B cell (primary cell): ENCODE measurements at regions not wholly inside any gene's neighbourhood (a gene's known extent, or its start where the extent isn't known, plus 50 kb on each side); places are given as distances from the start of the nearest gene placed in this dataset.

ENCODE experiments used
- ATAC-seq: fragments of 200-7000 bp; cut with Tn5 transposase; one replicate; pipeline ENCODE4 v1.10.0; 2021; ENCODE audit warnings: low read depth, mild to moderate bottlenecking, moderate number of reproducible peaks, moderate library complexity
- CTCF ChIA-PET: fragments of 350-600 bp; sonication (Branson Sonifier 250); formaldehyde crosslinking; loops from one replicate; lab custom pipeline; 2021; ENCODE audit warnings: antibody characterized with exemption, inconsistent platforms; lab: Charles Lee
- POLR2A ChIA-PET: fragments of 350-600 bp; sonication (Branson Sonifier 250); formaldehyde crosslinking; loops from one replicate; lab custom pipeline; 2021; ENCODE audit warnings: antibody characterized with exemption; lab: Charles Lee
- DNase-seq: peaks from one replicate; pipeline ENCODE4 v3.0.0; 2013
- H2AFZ ChIP-seq: 2 replicates; pipeline ENCODE4 v1.6.1; 2012; ENCODE audit warnings: mild to moderate bottlenecking, low read depth, low read length; ENCODE audit not compliant: insufficient read depth, poor library complexity, severe bottlenecking
- H3K27ac ChIP-seq, 2 donors: 1 replicate in 1 of 2; 2 replicates in 1 of 2; pipeline ENCODE4 v1.5.1; 2012 to 2013; ENCODE audit warnings: low read length in 2 of 2, mild to moderate bottlenecking in 2 of 2, moderate library complexity in 1 of 2
- H3K27me3 ChIP-seq, 4 experiments: fragments of 200-600 bp in 1 of 4; sonication (generic) in 1 of 4; replicated peaks in 1 of 4; 1 replicate in 2 of 4; 2 replicates in 2 of 4; pipeline versions ENCODE4 v1.6.1 to v1.7.0; 2013 to 2016; ENCODE audit warnings: low read length in 3 of 4, mild to moderate bottlenecking in 2 of 4, mixed read lengths in 1 of 4, moderate library complexity in 1 of 4; ENCODE audit not compliant: insufficient read depth in 4 of 4, control insufficient read depth in 3 of 4; ENCODE audit errors: control extremely low read depth in 1 of 4
- H3K36me3 ChIP-seq, 2 experiments: replicated peaks in 1 of 2; 1 replicate in 1 of 2; 2 replicates in 1 of 2; pipeline versions ENCODE4 v1.6.1 to v1.7.1; 2013; ENCODE audit warnings: low read length in 1 of 2; ENCODE audit not compliant: insufficient read depth in 2 of 2, control insufficient read depth in 1 of 2; ENCODE audit errors: control extremely low read depth in 1 of 2, extremely low read depth in 1 of 2
- H3K4me1 ChIP-seq, 2 donors: fragments of 200-600 bp in 1 of 2; sonication (generic) in 1 of 2; 1 replicate in 1 of 2; 2 replicates in 1 of 2; pipeline versions ENCODE4 v1.5.1 to v1.6.1; 2013 to 2017; ENCODE audit warnings: low read length in 2 of 2; ENCODE audit not compliant: control insufficient read depth in 2 of 2, insufficient read depth in 2 of 2
- H3K4me2 ChIP-seq: replicated peaks from 2 replicates; pipeline ENCODE3; 2012; ENCODE audit warnings: mild to moderate bottlenecking, low read depth, low read length; ENCODE audit not compliant: poor library complexity, severe bottlenecking
- H3K4me3 ChIP-seq, 5 experiments: fragments of 200-600 bp in 1 of 5; sonication (generic) in 1 of 5; 1 replicate in 3 of 5; 2 replicates in 2 of 5; pipeline versions ENCODE4 v1.5.1 to v1.7.0; 2011 to 2016; ENCODE audit warnings: low read length in 4 of 5, mild to moderate bottlenecking in 4 of 5, low read depth in 2 of 5, control low read depth in 1 of 5, moderate library complexity in 1 of 5; ENCODE audit not compliant: insufficient read depth in 1 of 5; ENCODE audit errors: control extremely low read depth in 1 of 5, extremely low read depth in 1 of 5
- H3K79me2 ChIP-seq: fragments of 200-600 bp; sonication (generic); one replicate; pipeline ENCODE4 v1.6.0; 2016; ENCODE audit warnings: low read length; ENCODE audit not compliant: control insufficient read depth, insufficient read depth
- H3K9ac ChIP-seq: fragments of 200-600 bp; sonication (generic); 2 replicates; pipeline ENCODE4 v1.6.1; 2017; ENCODE audit warnings: mild to moderate bottlenecking, low read length, moderate library complexity
- H3K9me3 ChIP-seq, 3 donors: one replicate each; pipeline versions ENCODE4 v1.6.1 to v1.7.1; 2013; ENCODE audit warnings: low read length in 2 of 3; ENCODE audit not compliant: control insufficient read depth in 2 of 3, insufficient read depth in 1 of 3; ENCODE audit errors: control extremely low read depth in 1 of 3
- H4K20me1 ChIP-seq: 2 replicates; pipeline ENCODE4 v1.6.0; 2012; ENCODE audit warnings: mild to moderate bottlenecking, low read length; ENCODE audit not compliant: insufficient read depth, control insufficient read depth, poor library complexity, severe bottlenecking
- H3K27ac Mint-ChIP-seq: one replicate; pipeline ENCODE4 v1.8.0; 2021; ENCODE audit warnings: mixed read lengths
- H3K27me3 Mint-ChIP-seq: one replicate; pipeline ENCODE4 v1.8.0; 2021; ENCODE audit warnings: mixed read lengths
- H3K4me1 Mint-ChIP-seq: one replicate; pipeline ENCODE4 v1.8.0; 2021; ENCODE audit warnings: mixed read lengths
- H3K4me3 Mint-ChIP-seq: one replicate; pipeline ENCODE4 v1.8.0; 2021; ENCODE audit warnings: mixed read lengths
- H3K9me3 Mint-ChIP-seq: one replicate; pipeline ENCODE4 v1.8.0; 2022; ENCODE audit warnings: mixed read lengths; ENCODE audit not compliant: insufficient read depth
- CTCF ChIP-seq: fragments of 200-600 bp; IDR thresholded peaks from one replicate; pipeline ENCODE4 v1.8.0; 2022; ENCODE audit warnings: antibody characterized with exemption, mild to moderate bottlenecking
- EZH2 ChIP-seq: IDR thresholded peaks from 2 replicates; pipeline ENCODE4 v1.6.1; 2012; ENCODE audit warnings: borderline replicate concordance, low read depth, mild to moderate bottlenecking, moderate library complexity, low read length; ENCODE audit not compliant: insufficient read depth, poor library complexity, severe bottlenecking
- WGBS: methylation state at CpG from one replicate; pipeline ENCODE4 v1.1.5; 2013; ENCODE audit warnings: missing lambda C conversion rate; ENCODE audit not compliant: insufficient coverage; 5-methylcytosine and 5-hydroxymethylcytosine counted together
- intact Hi-C: fragments of 100-400 bp; cut with micrococcal nuclease; formaldehyde crosslinking; loops from one replicate; pipeline ENCODE4 v1.10.0; 2022

GRCh38 chr3:26205475-26205874 lies 415.6 kb downstream of the OXSM start:
- Mint-ChIP-seq H3K4me1 (no peaks in the 10 kb centered on the region), H3K4me3 (no peak overlapping the region), H3K27me3 (no peaks in the 10 kb centered on the region), H3K9me3 (no peaks in the 10 kb centered on the region), H3K27ac (no peak overlapping the region)
- no peak for TF ChIP-seq CTCF
- TF ChIP-seq EZH2, result no peak
- no peaks in the 10 kb centered on the region for H3K27me3 ChIP-seq
- no peaks in the 10 kb centered on the region for H3K79me2 ChIP-seq
- no CpG with 5 or more reads among the region's 1 CpG for WGBS
- no peak for ATAC-seq
- H3K4me3 ChIP-seq, result no peak overlapping the region
- intact Hi-C loops, result no loop called here
- no peaks in the 10 kb centered on the region for H3K9me3 ChIP-seq
- H4K20me1 ChIP-seq, result no peaks in the 10 kb centered on the region
- H3K36me3 ChIP-seq, result no peaks in the 10 kb centered on the region
- ChIA-PET CTCF (no interaction called here), POLR2A (no interaction called here)
- no peaks in the 10 kb centered on the region for H3K4me1 ChIP-seq
- H3K9ac ChIP-seq, result no peak overlapping the region
- no peak overlapping the region for H3K27ac ChIP-seq
- H3K4me2 ChIP-seq, result no peak overlapping the region
- no peak overlapping the region for H2AFZ ChIP-seq
- DNase-seq, result no peak

GRCh38 chr3:26208201-26208600 lies 414.4 kb upstream of the LRRC3B start:
- H3K36me3 ChIP-seq, result no peaks in the 10 kb centered on the region

More at GRCh38 chr3:26208201-26208600, 414.4 kb upstream of the LRRC3B start:
- no peak overlapping the region for H3K9ac ChIP-seq
- DNase-seq (no peak), ATAC-seq (no peak)
- no peaks in the 10 kb centered on the region for H3K4me1 Mint-ChIP-seq
- H3K27ac Mint-ChIP-seq, result no peak overlapping the region
- no peaks in the 10 kb centered on the region for H3K9me3 ChIP-seq
- H3K4me2 ChIP-seq, result no peak overlapping the region
- WGBS, result no CpG with 5 or more reads among the region's 4 CpGs
- POLR2A ChIA-PET, result no interaction called here
- intact Hi-C loops, result no loop called here
- H3K4me3 Mint-ChIP-seq, result no peak overlapping the region
- H3K27me3 Mint-ChIP-seq, result no peaks in the 10 kb centered on the region
- CTCF ChIA-PET, result no interaction called here
- no peaks in the 10 kb centered on the region for H3K9me3 Mint-ChIP-seq
- no peaks in the 10 kb centered on the region for H3K27me3 ChIP-seq
- TF ChIP-seq EZH2 (no peak), CTCF (no peak)
- H3K4me1 ChIP-seq, result no peaks in the 10 kb centered on the region
- no peak overlapping the region for H3K27ac ChIP-seq
- no peaks in the 10 kb centered on the region for H3K79me2 ChIP-seq
- no peaks in the 10 kb centered on the region for H4K20me1 ChIP-seq
- H2AFZ ChIP-seq, result no peak overlapping the region
- H3K4me3 ChIP-seq, result no peak overlapping the region
